ENCODE measurements at regions not wholly inside any gene's neighbourhood (a gene's known extent, or its start where the extent isn't known, plus 50 kb on each side); places are given as distances from the start of the nearest gene placed in this dataset.

- H3K9me2 ChIP-seq (replicated peaks; ENCODE audit: insufficient read depth, low read length), result no peaks in the 10 kb centered on the region
- no peaks in the 10 kb centered on the region for H3K79me2 ChIP-seq (ENCODE audit: low read length)
- H3K4me1 ChIP-seq (ENCODE audit: low read length), result no peaks in the 10 kb centered on the region
- H3K27ac ChIP-seq (ENCODE audit: low read length), result no peak overlapping the region
- no peaks in the 10 kb centered on the region for H4K20me1 ChIP-seq (ENCODE audit: insufficient read depth, low read depth, low read length)
- H3K27me3 ChIP-seq (ENCODE audit: low read length), result no peaks in the 10 kb centered on the region
- H3K4me2 ChIP-seq (ENCODE audit: low read depth, low read length, poor library complexity, severe bottlenecking), result no peak overlapping the region
- no peak overlapping the region for H3K9ac ChIP-seq (ENCODE audit: low read length)
- no peak overlapping the region for H2AFZ ChIP-seq (ENCODE audit: low read length)
- peaks cover 16% of the 10 kb centered on the region; the same call in 1 of the 2 replicates for H3K9me3 ChIP-seq (ENCODE audit: low read length)
- no peak for DNase-seq
- H3K36me3 ChIP-seq (ENCODE audit: insufficient read depth, low read length), result no peaks in the 10 kb centered on the region
- H3K4me3 ChIP-seq (ENCODE audit: low read length), result no peak overlapping the region
Measured at GRCh38 chr15:95106801-95107200, 875.4 kb downstream of the MCTP2 start.

DNA sequence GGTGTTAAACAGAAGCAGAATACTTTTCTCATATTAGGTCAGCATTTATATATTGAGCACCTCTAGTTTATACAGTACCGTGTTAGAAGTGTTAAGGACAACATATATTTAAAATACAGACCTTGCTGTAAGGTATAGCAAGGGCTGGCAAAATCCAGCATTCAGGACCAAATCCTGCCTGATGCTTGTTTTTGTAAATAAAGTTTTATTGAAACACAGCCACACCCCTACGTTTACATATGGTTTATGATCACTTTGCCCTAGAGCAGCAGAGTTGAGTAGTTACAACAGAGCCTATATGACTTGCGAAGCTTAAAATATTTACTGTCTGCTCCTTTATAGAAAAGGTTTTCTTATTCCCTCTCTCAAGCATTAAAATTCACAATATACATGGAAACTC lies 877.3 kb downstream of the MCTP2 start:
- Histone ChIP-seq H3K4me2 (ENCODE audit: low read depth, low read length, poor library complexity, severe bottlenecking) (no peak overlapping the region), H3K79me2 (ENCODE audit: low read length) (no peaks in the 10 kb centered on the region), H3K9me3 (ENCODE audit: low read length) (peaks cover 23% of the 10 kb centered on the region), H3K27ac (ENCODE audit: low read length) (no peak overlapping the region), H3K9me2 (replicated peaks; ENCODE audit: insufficient read depth, low read length) (no peaks in the 10 kb centered on the region), H3K27me3 (ENCODE audit: low read length) (no peaks in the 10 kb centered on the region), H3K4me3 (ENCODE audit: low read length) (no peak overlapping the region), H3K4me1 (ENCODE audit: low read length) (no peaks in the 10 kb centered on the region), H3K9ac (ENCODE audit: low read length) (no peak overlapping the region), H2AFZ (ENCODE audit: low read length) (no peak overlapping the region), H4K20me1 (ENCODE audit: insufficient read depth, low read depth, low read length) (no peaks in the 10 kb centered on the region), H3K36me3 (ENCODE audit: insufficient read depth, low read length) (no peaks in the 10 kb centered on the region)
- DNase-seq, result no peak

- peaks cover 27% of the 10 kb centered on the region for H3K9me3 ChIP-seq (ENCODE audit: low read length)
- H2AFZ ChIP-seq (ENCODE audit: low read length), result no peak overlapping the region
- H4K20me1 ChIP-seq (ENCODE audit: insufficient read depth, low read depth, low read length), result no peaks in the 10 kb centered on the region
- H3K9me2 ChIP-seq (replicated peaks; ENCODE audit: insufficient read depth, low read length), result no peaks in the 10 kb centered on the region
- H3K36me3 ChIP-seq (ENCODE audit: insufficient read depth, low read length), result no peaks in the 10 kb centered on the region
- no peak overlapping the region for H3K4me3 ChIP-seq (ENCODE audit: low read length)
- H3K27ac ChIP-seq (ENCODE audit: low read length), result no peak overlapping the region
- H3K4me1 ChIP-seq (ENCODE audit: low read length), result no peaks in the 10 kb centered on the region
- no peak overlapping the region for H3K4me2 ChIP-seq (ENCODE audit: low read depth, low read length, poor library complexity, severe bottlenecking)
- no peak for DNase-seq
- H3K9ac ChIP-seq (ENCODE audit: low read length), result no peak overlapping the region
- no peaks in the 10 kb centered on the region for H3K79me2 ChIP-seq (ENCODE audit: low read length)
- no peaks in the 10 kb centered on the region for H3K27me3 ChIP-seq (ENCODE audit: low read length)
Measured at GRCh38 chr15:95111969-95112368, 880.6 kb downstream of the MCTP2 start.

GRCh38 chr15:95113041-95113440 lies 881.7 kb downstream of the MCTP2 start:
- DNase-seq, result no peak
- no peak overlapping the region for H3K4me3 ChIP-seq (ENCODE audit: low read length)
- H3K4me2 ChIP-seq (ENCODE audit: low read depth, low read length, poor library complexity, severe bottlenecking), result no peak overlapping the region
- no peaks in the 10 kb centered on the region for H4K20me1 ChIP-seq (ENCODE audit: insufficient read depth, low read depth, low read length)
- peaks cover 27% of the 10 kb centered on the region for H3K9me3 ChIP-seq (ENCODE audit: low read length)
- no peaks in the 10 kb centered on the region for H3K9me2 ChIP-seq (replicated peaks; ENCODE audit: insufficient read depth, low read length)
- no peak overlapping the region for H2AFZ ChIP-seq (ENCODE audit: low read length)
- H3K27me3 ChIP-seq (ENCODE audit: low read length), result no peaks in the 10 kb centered on the region
- no peaks in the 10 kb centered on the region for H3K79me2 ChIP-seq (ENCODE audit: low read length)
- H3K9ac ChIP-seq (ENCODE audit: low read length), result no peak overlapping the region
- no peaks in the 10 kb centered on the region for H3K4me1 ChIP-seq (ENCODE audit: low read length)
- no peak overlapping the region for H3K27ac ChIP-seq (ENCODE audit: low read length)
- no peaks in the 10 kb centered on the region for H3K36me3 ChIP-seq (ENCODE audit: insufficient read depth, low read length)

- no peaks in the 10 kb centered on the region for H3K36me3 ChIP-seq (ENCODE audit: insufficient read depth, low read length)
Measured at GRCh38 chr15:95119041-95119610, 887.8 kb downstream of the MCTP2 start.

GRCh38 chr15:95120595-95120994 lies 889.2 kb downstream of the MCTP2 start:
- H3K9me3 ChIP-seq (ENCODE audit: low read length), result peaks cover 20% of the 10 kb centered on the region
- H4K20me1 ChIP-seq (ENCODE audit: insufficient read depth, low read depth, low read length), result no peaks in the 10 kb centered on the region
- no peak overlapping the region for H3K9ac ChIP-seq (ENCODE audit: low read length)
- no peaks in the 10 kb centered on the region for H3K9me2 ChIP-seq (replicated peaks; ENCODE audit: insufficient read depth, low read length)
- H3K4me1 ChIP-seq (ENCODE audit: low read length), result no peaks in the 10 kb centered on the region
- no peak overlapping the region for H3K4me3 ChIP-seq (ENCODE audit: low read length)
- no peaks in the 10 kb centered on the region for H3K27me3 ChIP-seq (ENCODE audit: low read length)
- H3K79me2 ChIP-seq (ENCODE audit: low read length), result no peaks in the 10 kb centered on the region
- no peak overlapping the region for H2AFZ ChIP-seq (ENCODE audit: low read length)
- no peaks in the 10 kb centered on the region for H3K36me3 ChIP-seq (ENCODE audit: insufficient read depth, low read length)
- DNase-seq, result no peak
- H3K4me2 ChIP-seq (ENCODE audit: low read depth, low read length, poor library complexity, severe bottlenecking), result no peak overlapping the region
- H3K27ac ChIP-seq (ENCODE audit: low read length), result no peak overlapping the region

More at GRCh38 chr15:95119041-95119610, 887.8 kb downstream of the MCTP2 start:
- no peaks in the 10 kb centered on the region for H4K20me1 ChIP-seq (ENCODE audit: insufficient read depth, low read depth, low read length)
- DNase-seq, result no peak
- no peaks in the 10 kb centered on the region for H3K9me2 ChIP-seq (replicated peaks; ENCODE audit: insufficient read depth, low read length)
- no peak overlapping the region for H3K4me2 ChIP-seq (ENCODE audit: low read depth, low read length, poor library complexity, severe bottlenecking)
- no peak overlapping the region for H2AFZ ChIP-seq (ENCODE audit: low read length)
- H3K79me2 ChIP-seq (ENCODE audit: low read length), result no peaks in the 10 kb centered on the region
- no peak overlapping the region for H3K4me3 ChIP-seq (ENCODE audit: low read length)
- no peaks in the 10 kb centered on the region for H3K27me3 ChIP-seq (ENCODE audit: low read length)
- H3K9me3 ChIP-seq (ENCODE audit: low read length), result peaks cover 18% of the 10 kb centered on the region
- H3K4me1 ChIP-seq (ENCODE audit: low read length), result no peaks in the 10 kb centered on the region
- H3K9ac ChIP-seq (ENCODE audit: low read length), result no peak overlapping the region
- no peak overlapping the region for H3K27ac ChIP-seq (ENCODE audit: low read length)

- Histone ChIP-seq H3K27me3 (ENCODE audit: low read length) (no peaks in the 10 kb centered on the region), H3K4me3 (ENCODE audit: low read length) (no peak overlapping the region), H3K4me2 (ENCODE audit: low read depth, low read length, poor library complexity, severe bottlenecking) (no peak overlapping the region), H2AFZ (ENCODE audit: low read length) (no peak overlapping the region), H3K4me1 (ENCODE audit: low read length) (no peaks in the 10 kb centered on the region), H3K36me3 (ENCODE audit: insufficient read depth, low read length) (no peaks in the 10 kb centered on the region), H4K20me1 (ENCODE audit: insufficient read depth, low read depth, low read length) (no peaks in the 10 kb centered on the region), H3K9ac (ENCODE audit: low read length) (no peak overlapping the region), H3K27ac (ENCODE audit: low read length) (no peak overlapping the region), H3K79me2 (ENCODE audit: low read length) (no peaks in the 10 kb centered on the region), H3K9me2 (replicated peaks; ENCODE audit: insufficient read depth, low read length) (no peaks in the 10 kb centered on the region), H3K9me3 (ENCODE audit: low read length) (peaks cover 18% of the 10 kb centered on the region)
- no peak for DNase-seq
Measured at GRCh38 chr15:95121191-95121590, 889.8 kb downstream of the MCTP2 start.

DNA sequence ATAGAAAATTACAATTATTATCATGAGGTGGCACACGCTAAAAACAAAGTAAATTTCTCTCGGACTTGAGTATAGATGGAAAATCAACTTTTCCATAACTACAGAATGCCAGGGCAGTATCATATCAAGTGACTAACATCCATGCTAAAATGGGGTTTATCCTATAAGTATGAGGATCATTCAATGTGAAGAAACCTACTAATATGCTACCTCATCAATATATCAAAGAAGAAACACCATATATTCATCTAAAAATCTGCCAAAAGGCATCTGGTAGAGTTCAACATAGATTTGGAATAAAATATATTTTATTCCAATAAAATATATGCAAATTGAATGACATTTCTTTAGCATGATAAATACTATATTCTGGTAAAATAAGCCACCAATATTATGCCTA lies 894.4 kb downstream of the MCTP2 start:
- Histone ChIP-seq H2AFZ (ENCODE audit: low read length) (no peak overlapping the region), H3K9me3 (ENCODE audit: low read length) (peaks cover 22% of the 10 kb centered on the region), H3K9ac (ENCODE audit: low read length) (no peak overlapping the region), H3K27me3 (ENCODE audit: low read length) (no peaks in the 10 kb centered on the region), H3K4me1 (ENCODE audit: low read length) (no peaks in the 10 kb centered on the region), H3K27ac (ENCODE audit: low read length) (no peak overlapping the region), H3K79me2 (ENCODE audit: low read length) (no peaks in the 10 kb centered on the region), H3K4me3 (ENCODE audit: low read length) (no peak overlapping the region), H3K4me2 (ENCODE audit: low read depth, low read length, poor library complexity, severe bottlenecking) (no peak overlapping the region), H4K20me1 (ENCODE audit: insufficient read depth, low read depth, low read length) (no peaks in the 10 kb centered on the region), H3K9me2 (replicated peaks; ENCODE audit: insufficient read depth, low read length) (no peaks in the 10 kb centered on the region), H3K36me3 (ENCODE audit: insufficient read depth, low read length) (no peaks in the 10 kb centered on the region)
- no peak for DNase-seq

DNA sequence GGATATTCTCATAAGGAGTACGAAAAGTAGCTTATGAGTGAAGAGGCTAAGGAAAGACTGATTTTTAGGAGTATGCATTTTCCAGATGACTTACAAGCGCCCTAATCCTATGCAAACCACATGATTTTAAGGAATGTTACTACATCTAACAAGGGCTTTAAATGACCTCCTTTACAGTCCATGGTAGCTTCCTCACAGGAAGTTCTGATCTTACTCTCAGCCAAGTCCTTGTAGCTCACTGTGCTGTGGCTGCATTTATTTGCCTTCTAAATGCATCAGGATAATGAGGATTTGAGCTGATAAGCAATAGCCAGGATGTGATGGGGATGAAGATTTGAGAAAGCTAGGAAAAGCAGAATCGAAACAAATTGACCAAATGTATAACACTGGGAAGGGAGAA lies 896.0 kb downstream of the MCTP2 start:
- no peaks in the 10 kb centered on the region for H3K4me1 ChIP-seq (ENCODE audit: low read length)
- H2AFZ ChIP-seq (ENCODE audit: low read length), result no peak overlapping the region
- no peaks in the 10 kb centered on the region for H3K79me2 ChIP-seq (ENCODE audit: low read length)
- no peaks in the 10 kb centered on the region for H4K20me1 ChIP-seq (ENCODE audit: insufficient read depth, low read depth, low read length)
- no peaks in the 10 kb centered on the region for H3K36me3 ChIP-seq (ENCODE audit: insufficient read depth, low read length)
- H3K9me2 ChIP-seq (replicated peaks; ENCODE audit: insufficient read depth, low read length), result no peaks in the 10 kb centered on the region
- H3K27me3 ChIP-seq (ENCODE audit: low read length), result no peaks in the 10 kb centered on the region
- H3K27ac ChIP-seq (ENCODE audit: low read length), result no peak overlapping the region
- H3K9me3 ChIP-seq (ENCODE audit: low read length), result peaks cover 22% of the 10 kb centered on the region
- no peak for DNase-seq
- H3K4me2 ChIP-seq (ENCODE audit: low read depth, low read length, poor library complexity, severe bottlenecking), result no peak overlapping the region
- no peak overlapping the region for H3K9ac ChIP-seq (ENCODE audit: low read length)
- H3K4me3 ChIP-seq (ENCODE audit: low read length), result no peak overlapping the region

All from Karpas-422 (cell line).